ENCODE measurements at regions not wholly inside any gene's neighbourhood (a gene's known extent, or its start where the extent isn't known, plus 50 kb on each side); places are given as distances from the start of the nearest gene placed in this dataset.

- no peak for DNase-seq
Observed at GRCh38 chr5:32991421-32991815, 280.3 kb downstream of the NPR3 start.

GRCh38 chr5:32996336-32996735 is 285.2 kb downstream of the NPR3 start:
- no peak for DNase-seq

GRCh38 chr5:33008751-33009418 is 297.8 kb downstream of the NPR3 start:
- no peak for DNase-seq

GRCh38 chr5:33010846-33011245 is 299.7 kb downstream of the NPR3 start:
- no peak for DNase-seq

GRCh38 chr5:33011801-33012200 is 300.7 kb downstream of the NPR3 start:
- DNase-seq, result no peak

- DNase-seq, result no peak
Observed at GRCh38 chr5:33023649-33024048, 312.5 kb downstream of the NPR3 start.

- DNase-seq, result no peak
Observed at GRCh38 chr5:33032271-33033070, 321.4 kb downstream of the NPR3 start.

- DNase-seq, result no peak
Observed at GRCh38 chr5:33033516-33033915, 322.4 kb downstream of the NPR3 start.

- no peak for DNase-seq
Observed at GRCh38 chr5:33034777-33035176, 323.7 kb downstream of the NPR3 start.

GRCh38 chr5:33035851-33036527 is 324.9 kb downstream of the NPR3 start:
- DNase-seq, result no peak

- DNase-seq, result no peak
Observed at GRCh38 chr5:33037076-33037475, 326.0 kb downstream of the NPR3 start.

GRCh38 chr5:33041586-33041985 is 330.5 kb downstream of the NPR3 start:
- DNase-seq, result no peak

GRCh38 chr5:33043343-33043997 is 332.3 kb downstream of the NPR3 start:
- DNase-seq, result no peak

- no peak for DNase-seq
Observed at GRCh38 chr5:33046091-33046490, 335.0 kb downstream of the NPR3 start.

GRCh38 chr5:33048315-33048714 is 337.2 kb downstream of the NPR3 start:
- no peak for DNase-seq

- DNase-seq, result no peak
Observed at GRCh38 chr5:33049298-33049697, 338.2 kb downstream of the NPR3 start.

GRCh38 chr5:33049842-33050241 is 338.7 kb downstream of the NPR3 start:
- DNase-seq, result no peak

GRCh38 chr5:33059081-33059480 is 348.0 kb downstream of the NPR3 start:
- no peak for DNase-seq

- DNase-seq, result no peak
Observed at GRCh38 chr5:33065131-33065530, 354.0 kb downstream of the NPR3 start.

- no peak for DNase-seq
Observed at GRCh38 chr5:33067291-33067690, 356.2 kb downstream of the NPR3 start.

- no peak for DNase-seq
Observed at GRCh38 chr5:33068786-33069185, 357.7 kb downstream of the NPR3 start.

GRCh38 chr5:33072296-33072695 is 361.2 kb downstream of the NPR3 start:
- no peak for DNase-seq

- DNase-seq, result no peak
Observed at GRCh38 chr5:33072726-33073125, 361.6 kb downstream of the NPR3 start.
